Esophagus squamous epithelium (tissue), 5 donors: ENCODE measurements at regions not wholly inside any gene's neighbourhood (a gene's known extent, or its start where the extent isn't known, plus 50 kb on each side); places are given as distances from the start of the nearest gene placed in this dataset.
"Not testable (repeated sequence)": the region's sequence is repeated elsewhere in the genome, so short reads cannot be mapped to it uniquely, and the experiment has no call there.

Experiments used
- DNase-seq: peaks from one replicate; lab custom pipeline; 2025; lab: John Stamatoyannopoulos, UW
- H3K27ac ChIP-seq, 4 donors: fragments of 200-600 bp; sonication (generic); one replicate each; pipeline ENCODE4 v1.5.1; 2016 to 2019; ENCODE audit warnings: mild to moderate bottlenecking in 1 of 4
- H3K27me3 ChIP-seq, 4 donors: fragments of 200-600 bp; sonication (generic); 1 replicate in 3 of 4; 2 replicates in 1 of 4; pipeline versions ENCODE4 v1.5.1 to v1.6.0; 2017 to 2021; ENCODE audit warnings: antibody characterized with exemption in 1 of 4
- H3K36me3 ChIP-seq, 3 donors: fragments of 200-600 bp; sonication (generic); one replicate each; pipeline ENCODE4 v1.5.1; 2016 to 2019
- H3K4me1 ChIP-seq, 3 donors: fragments of 200-600 bp; sonication (generic); one replicate each; pipeline ENCODE4 v1.5.1; 2017 to 2019
- H3K4me3 ChIP-seq, 4 donors: fragments of 200-600 bp; sonication (generic); 1 replicate in 3 of 4; 2 replicates in 1 of 4; pipeline ENCODE4 v1.5.1; 2016 to 2019; ENCODE audit warnings: mild to moderate bottlenecking in 2 of 4, moderate library complexity in 1 of 4
- H3K9me3 ChIP-seq, 3 donors: fragments of 200-600 bp; sonication (generic); one replicate each; pipeline ENCODE4 v1.5.1; 2016 to 2019
- CTCF ChIP-seq, 6 experiments: fragments of 450-650 bp in 4 of 6; fragments of 200-600 bp in 2 of 6; sonication (generic) in 2 of 6; IDR thresholded peaks; one replicate each; pipeline ENCODE4 v1.5.1; 2016 to 2019; ENCODE audit warnings: antibody characterized with exemption in 6 of 6, mild to moderate bottlenecking in 4 of 6, moderate library complexity in 4 of 6
- POLR2A ChIP-seq, 4 donors: fragments of 450-650 bp; IDR thresholded peaks; one replicate each; pipeline ENCODE4 v1.6.1; 2017; ENCODE audit warnings: antibody characterized with exemption in 4 of 4, mild to moderate bottlenecking in 4 of 4, moderate library complexity in 3 of 4
- WGBS, 2 donors: methylation state at CpG; one replicate each; pipeline ENCODE4 v1.1.5; 2018; 5-methylcytosine and 5-hydroxymethylcytosine counted together
- intact Hi-C: fragments of 100-400 bp; cut with DNase I; formaldehyde crosslinking; loops from one replicate; pipeline ENCODE4 v1.15.0; 2022
- donor health status: DM: yes; HTN: yes; CAD: no.

GRCh38 chr4:112708772-112709171 is 71.8 kb downstream of the LARP7 start:
- no peak overlapping the region for H3K4me3 ChIP-seq
- no peak overlapping the region for H3K27ac ChIP-seq
- 73 to 79% methylated on average over 2 of the region's 2 CpGs for WGBS, 2 donors
- H3K9me3 ChIP-seq = no peaks in the 10 kb centered on the region
- H3K4me1 ChIP-seq = peaks cover 2 to 22% (median 16%) of the 10 kb centered on the region in 3 donors
- TF ChIP-seq CTCF (IDR thresholded peaks at IDR 0.05) = no peak
- no peak for TF ChIP-seq POLR2A (IDR thresholded peaks at IDR 0.05)
- no peaks in the 10 kb centered on the region for H3K36me3 ChIP-seq
- no peak for DNase-seq
- peaks cover 0 to 46% (median 7%) of the 10 kb centered on the region in 4 donors for H3K27me3 ChIP-seq
- intact Hi-C loops = no loop called here

DNA sequence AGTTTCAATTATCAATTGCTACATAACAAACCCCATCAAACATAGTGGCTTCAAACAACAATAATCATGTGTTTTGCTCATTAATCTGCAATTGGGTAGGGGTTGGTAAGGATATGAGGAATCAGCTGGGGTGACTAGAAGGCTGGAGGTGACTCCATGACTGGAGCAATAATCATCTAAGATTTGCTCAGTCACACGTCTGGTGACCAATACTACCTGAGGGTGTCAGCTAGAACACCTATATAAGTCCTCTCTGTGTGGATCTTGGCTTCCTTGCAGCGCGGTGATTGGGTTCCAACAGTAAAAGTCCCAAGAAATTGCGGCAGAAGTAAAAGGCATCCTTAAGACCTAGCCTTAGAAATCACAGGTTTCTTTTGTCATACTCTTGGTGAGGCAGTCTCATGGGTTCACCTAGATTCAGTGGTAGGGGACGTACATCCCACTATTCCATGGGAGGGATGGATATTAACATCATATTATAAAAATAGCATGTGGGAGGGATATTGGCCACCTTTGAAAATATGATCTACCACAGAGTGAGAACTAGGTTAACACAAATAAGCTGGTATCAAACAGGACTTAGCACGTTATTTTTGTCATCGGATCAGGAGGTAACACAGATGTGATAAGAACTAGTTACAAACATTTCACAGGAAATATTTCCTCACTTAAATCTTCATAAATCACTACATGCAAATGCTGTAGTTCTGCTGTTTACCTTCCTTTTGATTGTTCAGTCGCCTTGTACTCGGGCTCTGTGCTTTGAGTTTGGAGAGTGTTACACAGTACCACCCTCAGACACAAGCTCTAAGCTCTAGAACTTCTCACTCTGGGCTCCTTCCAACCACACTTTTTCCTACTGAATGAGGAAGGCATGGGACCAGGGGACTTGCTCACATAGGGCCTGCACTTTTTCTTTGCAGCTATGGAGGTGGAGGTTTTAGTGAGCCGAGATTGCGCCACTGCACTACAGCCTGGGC is 78.3 kb downstream of the LARP7 start:
- Histone ChIP-seq H3K27ac (no peak overlapping the region), H3K4me3 (no peak overlapping the region), H3K27me3 (no peaks in the 10 kb centered on the region), H3K4me1 (no peaks in the 10 kb centered on the region), H3K36me3 (no peaks in the 10 kb centered on the region), H3K9me3 (no peaks in the 10 kb centered on the region)
- intact Hi-C loops = no loop called here
- no peak for DNase-seq
- TF ChIP-seq CTCF (IDR thresholded peaks at IDR 0.05) (no peak), POLR2A (IDR thresholded peaks at IDR 0.05) (no peak)
- WGBS, 2 donors = 82% methylated on average over 11 of the region's 11 CpGs

- intact Hi-C loops = no loop called here
- DNase-seq = no peak
- Histone ChIP-seq H3K4me1 (no peaks in the 10 kb centered on the region), H3K9me3 (no peaks in the 10 kb centered on the region), H3K27me3 (no peaks in the 10 kb centered on the region), H3K4me3 (no peak overlapping the region), H3K27ac (no peak overlapping the region), H3K36me3 (no peaks in the 10 kb centered on the region)
- TF ChIP-seq CTCF (IDR thresholded peaks at IDR 0.05) (no peak), POLR2A (IDR thresholded peaks at IDR 0.05) (no peak)
- 75 to 83% methylated on average over 1 of the region's 1 CpG for WGBS, 2 donors
These were observed 80.9 kb downstream of the LARP7 start for GRCh38 chr4:112717856-112718255.

GRCh38 chr4:112721627-112722026 is 84.7 kb downstream of the LARP7 start:
- no peaks in the 10 kb centered on the region for H3K27me3 ChIP-seq
- no peaks in the 10 kb centered on the region for H3K4me1 ChIP-seq
- no peak for DNase-seq
- H3K9me3 ChIP-seq = no peaks in the 10 kb centered on the region
- H3K4me3 ChIP-seq = no peak overlapping the region
- intact Hi-C loops = no loop called here
- TF ChIP-seq CTCF (IDR thresholded peaks at IDR 0.05) (no peak), POLR2A (IDR thresholded peaks at IDR 0.05) (no peak)
- H3K27ac ChIP-seq = no peak overlapping the region
- H3K36me3 ChIP-seq = no peaks in the 10 kb centered on the region

DNA sequence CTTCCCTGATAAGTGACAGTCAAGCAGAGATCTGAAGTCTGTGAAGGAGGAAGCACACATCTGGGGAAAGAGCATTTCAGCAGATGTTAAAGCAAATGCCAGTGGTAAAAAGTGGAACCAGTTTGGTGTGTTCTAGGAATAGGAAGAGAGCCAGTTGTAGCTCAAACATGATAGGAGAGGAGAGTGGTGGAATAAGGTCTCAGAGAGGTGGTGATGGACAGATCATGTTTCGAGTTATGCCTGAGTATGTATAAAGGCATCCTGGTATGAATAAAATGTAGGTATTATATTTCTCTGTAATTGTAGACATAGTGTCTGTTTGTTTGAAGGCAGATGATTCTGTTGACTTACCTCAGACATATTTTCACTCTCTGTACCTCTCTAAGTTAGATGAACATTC is 89.1 kb downstream of the LARP7 start:
- Histone ChIP-seq H3K4me3 (no peak overlapping the region), H3K4me1 (no peaks in the 10 kb centered on the region), H3K9me3 (no peaks in the 10 kb centered on the region), H3K36me3 (no peaks in the 10 kb centered on the region), H3K27me3 (no peaks in the 10 kb centered on the region), H3K27ac (no peak overlapping the region)
- WGBS, 2 donors = 62 to 84% methylated on average over 1 of the region's 1 CpG
- intact Hi-C loops = no loop called here
- TF ChIP-seq CTCF (IDR thresholded peaks at IDR 0.05) (no peak), POLR2A (IDR thresholded peaks at IDR 0.05) (no peak)
- DNase-seq = no peak

- H3K9me3 ChIP-seq, H3K4me1 ChIP-seq, H3K27me3 ChIP-seq, DNase-seq, H3K36me3 ChIP-seq, H3K4me3 ChIP-seq, intact Hi-C loops, H3K27ac ChIP-seq: not testable (repeated sequence)
- WGBS, 2 donors = 88 to 91% methylated on average over 7 to 16 of the region's 16 CpGs
These were observed 90.8 kb downstream of the LARP7 start for GRCh38 chr4:112727728-112728127.
